PC-9 (cell line): ENCODE measurements at regions not wholly inside any gene's neighbourhood (a gene's known extent, or its start where the extent isn't known, plus 50 kb on each side); places are given as distances from the start of the nearest gene placed in this dataset.

Source experiments
- BruUV-seq: library from RNA; stranded (reverse); fragments of 400-500 nt; replicated peaks from 2 replicates; lab custom pipeline; 2021; lab: Mats Ljungman, UMichigan
- CTCF ChIA-PET: fragments of 300-600 bp; sonication (Branson Sonifier 250); formaldehyde crosslinking; loops from one replicate; lab custom pipeline; 2022; ENCODE audit warnings: antibody characterized with exemption; lab: Charles Lee
- POLR2A ChIA-PET: fragments of 300-600 bp; sonication (Branson Sonifier 250); formaldehyde crosslinking; loops from one replicate; lab custom pipeline; 2022; ENCODE audit warnings: antibody characterized with exemption; ENCODE audit not compliant: unreplicated experiment; lab: Charles Lee
- DNase-seq, 2 experiments: peaks; one replicate each; pipeline versions ENCODE4 v3.0.0 to v3.0.0-alpha.2; 2015 to 2022; ENCODE audit warnings: mixed read lengths in 1 of 2
- H2AFZ ChIP-seq: fragments of 200-600 bp; sonication (generic); 2 replicates; pipeline ENCODE4 v1.8.1; 2017; ENCODE audit warnings: antibody characterized with exemption
- H3F3A ChIP-seq: fragments of 200-600 bp; sonication (generic); 2 replicates; pipeline ENCODE4 v1.8.1; 2017; ENCODE audit warnings: antibody characterized with exemption, mild to moderate bottlenecking, low read depth; ENCODE audit not compliant: insufficient read depth
- H3K27ac ChIP-seq: fragments of 200-600 bp; sonication (generic); 2 replicates; pipeline ENCODE4 v1.6.1; 2016; ENCODE audit warnings: mixed run types
- H3K27me3 ChIP-seq: fragments of 200-600 bp; sonication (generic); 2 replicates; pipeline ENCODE4 v1.6.1; 2016; ENCODE audit warnings: low read depth, mixed run types; ENCODE audit not compliant: insufficient read depth
- H3K36me3 ChIP-seq: fragments of 200-600 bp; sonication (generic); 2 replicates; pipeline ENCODE4 v1.6.1; 2016; ENCODE audit warnings: low read depth, mixed run types
- H3K4me1 ChIP-seq: fragments of 200-600 bp; sonication (generic); replicated peaks from 2 replicates; pipeline ENCODE4 v1.6.1; 2016; ENCODE audit warnings: mixed run types; ENCODE audit not compliant: insufficient read depth
- H3K4me2 ChIP-seq: fragments of 200-600 bp; sonication (generic); 2 replicates; pipeline ENCODE4 v1.6.1; 2017; ENCODE audit warnings: mixed run types
- H3K4me3 ChIP-seq: fragments of 200-600 bp; sonication (generic); 2 replicates; pipeline ENCODE4 v1.6.1; 2016; ENCODE audit warnings: mixed run types
- H3K79me2 ChIP-seq: fragments of 200-600 bp; sonication (generic); 2 replicates; pipeline ENCODE4 v1.6.1; 2017; ENCODE audit warnings: low read depth, mixed run types
- H3K9me2 ChIP-seq: fragments of 200-600 bp; sonication (generic); 2 replicates; pipeline ENCODE4 v1.8.1; 2017; ENCODE audit warnings: mild to moderate bottlenecking; ENCODE audit not compliant: insufficient read depth
- H3K9me3 ChIP-seq: fragments of 200-600 bp; sonication (generic); 2 replicates; pipeline ENCODE4 v1.8.1; 2016; ENCODE audit warnings: low read depth; ENCODE audit not compliant: insufficient read depth
- H4K20me1 ChIP-seq: fragments of 200-600 bp; sonication (generic); 2 replicates; pipeline ENCODE4 v1.8.1; 2017; ENCODE audit not compliant: insufficient read depth
- EZH2 ChIP-seq: fragments of 200-600 bp; sonication (generic); IDR thresholded peaks from 2 replicates; pipeline ENCODE4 v1.8.0; 2017; ENCODE audit warnings: antibody characterized with exemption, low read depth
- intact Hi-C: fragments of 100-400 bp; cut with micrococcal nuclease; formaldehyde crosslinking; loops from one replicate; pipeline ENCODE4 v1.10.0; 2022; ENCODE audit not compliant: unreplicated experiment
- TF ChIP-seq, protein P1 (sequence below): fragments of 200-600 bp; sonication (generic); conservative IDR thresholded peaks from 2 replicates; pipeline ENCODE4 v1.6.1; 2017; ENCODE audit warnings: mixed run types, antibody characterized with exemption, mild to moderate bottlenecking, moderate library complexity

DNA sequence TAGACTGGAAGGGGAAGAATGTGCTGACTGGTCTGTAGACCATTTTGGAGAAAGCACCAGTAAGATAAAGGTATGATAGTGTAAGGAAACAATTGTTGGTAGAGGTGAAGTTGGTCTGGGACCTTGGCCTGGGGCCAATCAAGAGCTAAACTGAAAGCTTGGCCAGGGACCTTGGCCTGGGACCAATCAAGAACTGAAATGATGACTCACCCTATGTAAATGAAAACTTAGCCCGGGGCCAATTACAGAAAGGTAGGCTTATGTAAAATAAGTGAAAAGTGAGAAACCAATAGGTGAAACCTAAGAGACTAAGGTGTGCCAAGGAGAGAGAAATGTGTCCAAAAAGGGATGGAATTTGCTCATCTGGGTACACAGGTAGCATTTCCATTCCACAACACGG is 776.0 kb downstream of the C12orf50 start:
- DNase-seq: peak; percentile 36 to 39
- no peaks in the 10 kb centered on the region for H3F3A ChIP-seq
- H3K79me2 ChIP-seq: no peaks in the 10 kb centered on the region
- no peak overlapping the region for H3K4me2 ChIP-seq
- POLR2A ChIA-PET: no interaction called here
- no peaks in the 10 kb centered on the region for H3K4me1 ChIP-seq
- no TSS peak for BruUV-seq
- no peak overlapping the region for H3K27ac ChIP-seq
- no peaks in the 10 kb centered on the region for H4K20me1 ChIP-seq
- H3K9me2 ChIP-seq: no peaks in the 10 kb centered on the region
- H3K4me3 ChIP-seq: no peak overlapping the region
- 0 out of 2 replicates have a peak overlapping the region, but pooled peaks have one; percentile 6 for H2AFZ ChIP-seq
- H3K9me3 ChIP-seq: no peaks in the 10 kb centered on the region; the same call in 1 of the 2 replicates
- H3K36me3 ChIP-seq: no peaks in the 10 kb centered on the region
- no peak for TF ChIP-seq EZH2
- TF ChIP-seq, protein P1, sequence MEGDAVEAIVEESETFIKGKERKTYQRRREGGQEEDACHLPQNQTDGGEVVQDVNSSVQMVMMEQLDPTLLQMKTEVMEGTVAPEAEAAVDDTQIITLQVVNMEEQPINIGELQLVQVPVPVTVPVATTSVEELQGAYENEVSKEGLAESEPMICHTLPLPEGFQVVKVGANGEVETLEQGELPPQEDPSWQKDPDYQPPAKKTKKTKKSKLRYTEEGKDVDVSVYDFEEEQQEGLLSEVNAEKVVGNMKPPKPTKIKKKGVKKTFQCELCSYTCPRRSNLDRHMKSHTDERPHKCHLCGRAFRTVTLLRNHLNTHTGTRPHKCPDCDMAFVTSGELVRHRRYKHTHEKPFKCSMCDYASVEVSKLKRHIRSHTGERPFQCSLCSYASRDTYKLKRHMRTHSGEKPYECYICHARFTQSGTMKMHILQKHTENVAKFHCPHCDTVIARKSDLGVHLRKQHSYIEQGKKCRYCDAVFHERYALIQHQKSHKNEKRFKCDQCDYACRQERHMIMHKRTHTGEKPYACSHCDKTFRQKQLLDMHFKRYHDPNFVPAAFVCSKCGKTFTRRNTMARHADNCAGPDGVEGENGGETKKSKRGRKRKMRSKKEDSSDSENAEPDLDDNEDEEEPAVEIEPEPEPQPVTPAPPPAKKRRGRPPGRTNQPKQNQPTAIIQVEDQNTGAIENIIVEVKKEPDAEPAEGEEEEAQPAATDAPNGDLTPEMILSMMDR: no peak
- CTCF ChIA-PET: no interaction called here
- no peaks in the 10 kb centered on the region for H3K27me3 ChIP-seq
- intact Hi-C loops: no loop called here

DNA sequence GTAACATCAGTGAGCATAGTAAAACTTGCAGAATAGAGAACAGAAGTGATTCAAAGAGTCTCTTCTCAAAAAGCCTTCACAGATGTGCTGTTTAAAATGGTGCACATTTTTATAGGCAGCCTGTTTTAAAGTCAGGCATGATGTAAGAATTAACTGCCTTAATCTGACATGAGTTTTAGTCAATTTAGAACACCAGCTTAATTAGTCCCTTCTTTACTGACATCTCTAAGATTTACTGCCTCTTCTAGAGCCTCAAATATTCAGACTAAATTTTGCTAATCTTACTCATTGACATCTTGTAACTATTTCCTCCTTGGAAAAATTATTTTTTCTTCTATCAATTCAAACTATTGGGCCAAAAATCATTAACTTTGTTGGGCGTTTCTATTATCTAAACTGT is 782.5 kb downstream of the C12orf50 start:
- no peaks in the 10 kb centered on the region for H4K20me1 ChIP-seq
- CTCF ChIA-PET: no interaction called here
- no TSS peak for BruUV-seq
- H3K4me1 ChIP-seq: no peaks in the 10 kb centered on the region
- no peaks in the 10 kb centered on the region for H3K27me3 ChIP-seq
- H3K79me2 ChIP-seq: no peaks in the 10 kb centered on the region
- no peak overlapping the region for H3K4me3 ChIP-seq
- H2AFZ ChIP-seq: no peak overlapping the region; the same call in 1 of the 2 replicates
- H3K9me2 ChIP-seq: no peaks in the 10 kb centered on the region
- POLR2A ChIA-PET: no interaction called here
- H3K4me2 ChIP-seq: no peak overlapping the region
- no peak for DNase-seq
- H3K36me3 ChIP-seq: no peaks in the 10 kb centered on the region
- intact Hi-C loops: no loop called here
- TF ChIP-seq, protein P1: no peak
- no peak for TF ChIP-seq EZH2
- no peaks in the 10 kb centered on the region; the same call in 1 of the 2 replicates for H3K9me3 ChIP-seq
- no peak overlapping the region for H3K27ac ChIP-seq
- H3F3A ChIP-seq: no peaks in the 10 kb centered on the region

DNA sequence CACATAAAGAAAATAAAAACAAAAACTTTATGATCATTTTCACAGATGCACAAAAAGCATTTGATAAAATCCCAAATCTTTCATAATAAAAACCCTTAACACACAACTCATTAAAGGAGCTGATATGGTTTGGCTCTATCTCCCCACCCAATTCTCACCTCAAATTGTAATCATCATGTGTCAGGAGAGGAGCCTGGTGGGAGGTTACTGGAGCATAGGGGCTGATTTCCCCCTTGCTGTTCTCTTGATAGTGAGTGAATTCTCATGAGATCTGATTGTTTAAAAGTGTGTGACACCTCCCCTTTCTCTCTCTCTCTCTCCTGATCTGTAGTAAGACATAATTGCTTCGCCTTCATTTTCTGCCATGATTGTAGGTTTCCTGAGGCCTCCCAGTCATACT is 790.7 kb downstream of the C12orf50 start:
- Histone ChIP-seq H3K4me2 (no peak overlapping the region), H3K9me2 (no peaks in the 10 kb centered on the region; the same call in none of the 2 replicates), H3K36me3 (no peaks in the 10 kb centered on the region), H3K79me2 (no peaks in the 10 kb centered on the region), H3K4me3 (no peak overlapping the region), H3K9me3 (no peaks in the 10 kb centered on the region), H2AFZ (no peak overlapping the region), H3K27ac (no peak overlapping the region), H3K4me1 (no peaks in the 10 kb centered on the region), H4K20me1 (no peaks in the 10 kb centered on the region), H3K27me3 (no peaks in the 10 kb centered on the region), H3F3A (no peaks in the 10 kb centered on the region)
- TF ChIP-seq, protein P1: no peak
- no peak for TF ChIP-seq EZH2
- intact Hi-C loops: no loop called here
- no TSS peak for BruUV-seq
- CTCF ChIA-PET: no interaction called here
- POLR2A ChIA-PET: no interaction called here
- no peak for DNase-seq
